ENCODE measurements at regions not wholly inside any gene's neighbourhood (a gene's known extent, or its start where the extent isn't known, plus 50 kb on each side); places are given as distances from the start of the nearest gene placed in this dataset.

GRCh38 chr22:47813661-47814060 lies 1051.2 kb downstream of the TBC1D22A start (continued):
- TF ChIP-seq ZNF576 (CRISPR knock-in tag; IDR thresholded peaks at IDR 0.05) (no peak), ZNF446 (CRISPR knock-in tag; IDR thresholded peaks at IDR 0.05) (no peak), ZNF276 (CRISPR knock-in tag; IDR thresholded peaks at IDR 0.05; ENCODE audit: low read depth) (no peak), AKNA (CRISPR knock-in tag; IDR thresholded peaks at IDR 0.05; ENCODE audit: borderline replicate concordance) (no peak)

GRCh38 chr22:47811971-47812370 lies 1049.5 kb downstream of the TBC1D22A start:
- Histone ChIP-seq H3K79me2 (ENCODE audit: insufficient read depth, low read length) (no peaks in the 10 kb centered on the region), H3K9me3 (ENCODE audit: low read length) (peaks cover under 1% of the 10 kb centered on the region; the same call in 1 of the 2 replicates), H3K4me3 (replicated peaks in 1 of 3; ENCODE audit: insufficient read depth in 1 of 3, low read depth in 2 of 3, low read length in 3 of 3) (no peak overlapping the region), H3K36me3 (replicated peaks in 1 of 2; ENCODE audit: control insufficient read depth in 1 of 2, insufficient read depth in 2 of 2, low read length in 2 of 2) (no peaks in the 10 kb centered on the region), H2AFZ (ENCODE audit: low read length) (no peak overlapping the region), H3K4me1 (ENCODE audit: insufficient read depth, low read length) (no peaks in the 10 kb centered on the region), H3K27ac (ENCODE audit: extremely low read length, insufficient read depth, low read length) (no peak overlapping the region), H3K9ac (ENCODE audit: insufficient read depth, low read depth, low read length) (no peak overlapping the region), H4K20me1 (ENCODE audit: insufficient read depth, low read length) (no peaks in the 10 kb centered on the region), H3K27me3 (ENCODE audit: control insufficient read depth in 1 of 2, insufficient read depth in 2 of 2, low read length in 2 of 2) (peaks cover 4 to 26% of the 10 kb centered on the region in 2 experiments; a peak in 3 of 5 replicates), H3K4me2 (ENCODE audit: low read depth, low read length) (no peak overlapping the region)
- 3% methylated on average over 7 of the region's 7 CpGs for WGBS (ENCODE audit: low lambda C conversion rate)
- ChIA-PET POLR2A (no interaction called here), CTCF (ENCODE audit: low intra/inter-chr PET ratio, low total read pairs) (no interaction called here)
- BruUV-seq (replicated peaks): no TSS peak
- intact Hi-C loops (cut with micrococcal nuclease; ENCODE audit: unreplicated experiment) (no loop called here), in situ Hi-C loops (cut with HindIII; ENCODE audit: extremely low pct_ligation_motif_present, low pct_unique_long_range_greater_than_20kb) (no loop called here)
- no peak for DNase-seq (ENCODE audit: low spot score)
- ATAC-seq: no peak
- TF ChIP-seq ZBTB33 (CRISPR knock-in tag; IDR thresholded peaks at IDR 0.05): no peak
- TF ChIP-seq TOPORS (CRISPR knock-in tag; IDR thresholded peaks at IDR 0.05): no peak
- no peak for TF ChIP-seq POLR2AphosphoS5 (IDR thresholded peaks at IDR 0.05; ENCODE audit: low read depth, low read length)
- TF ChIP-seq SRSF4 (IDR thresholded peaks at IDR 0.05; ENCODE audit: low read depth, low read length, poor library complexity, severe bottlenecking): no peak
- TF ChIP-seq ATF1 (CRISPR knock-in tag; IDR thresholded peaks at IDR 0.05): no peak
- TF ChIP-seq TMF1 (CRISPR knock-in tag; IDR thresholded peaks at IDR 0.05; ENCODE audit: low read depth): no peak
- no peak for TF ChIP-seq SIX4 (CRISPR knock-in tag; IDR thresholded peaks at IDR 0.05)
- TF ChIP-seq ZMAT3 (CRISPR knock-in tag; conservative IDR thresholded peaks at IDR 0.05): no peak
- no peak for TF ChIP-seq TAF1 (CRISPR knock-in tag; IDR thresholded peaks at IDR 0.05)
- FAIRE-seq: no peak

All from HepG2 (cell line).